AG04449 (cell line): ENCODE measurements at regions not wholly inside any gene's neighbourhood (a gene's known extent, or its start where the extent isn't known, plus 50 kb on each side); places are given as distances from the start of the nearest gene placed in this dataset.

ENCODE experiments used
- CTCF ChIA-PET: fragments of 350-600 bp; formaldehyde crosslinking; extraction: SDS; loops from one replicate; lab custom pipeline; 2021; ENCODE audit warnings: antibody characterized with exemption; lab: Yijun Ruan, JAX
- POLR2A ChIA-PET: fragments of 400-600, 350-600 bp; formaldehyde crosslinking; extraction: SDS; loops from one replicate; lab custom pipeline; 2020; ENCODE audit warnings: antibody characterized with exemption, inconsistent platforms; lab: Yijun Ruan, JAX
- DNase-seq: peaks from one replicate; pipeline ENCODE4 v3.0.0-alpha.2; 2010; ENCODE audit warnings: low read depth, low spot score
- H3K4me3 ChIP-seq: 2 replicates; pipeline ENCODE4 v1.5.1; 2011; ENCODE audit warnings: low read depth, mild to moderate bottlenecking, control low read depth, low read length
- CTCF ChIP-seq: IDR thresholded peaks from one replicate; pipeline ENCODE4 v1.5.1; 2011; ENCODE audit warnings: mild to moderate bottlenecking, moderate library complexity, low read length, control low read depth, inconsistent platforms; ENCODE audit not compliant: insufficient read depth; ENCODE audit errors: missing control alignments

- DNase-seq, result no peak
- ChIA-PET POLR2A (no interaction called here), CTCF (no interaction called here)
- TF ChIP-seq CTCF, result no peak
- H3K4me3 ChIP-seq, result no peak overlapping the region
These were observed 162.3 kb upstream of the ZSWIM2 start for GRCh38 chr2:187011206-187011832.

DNA sequence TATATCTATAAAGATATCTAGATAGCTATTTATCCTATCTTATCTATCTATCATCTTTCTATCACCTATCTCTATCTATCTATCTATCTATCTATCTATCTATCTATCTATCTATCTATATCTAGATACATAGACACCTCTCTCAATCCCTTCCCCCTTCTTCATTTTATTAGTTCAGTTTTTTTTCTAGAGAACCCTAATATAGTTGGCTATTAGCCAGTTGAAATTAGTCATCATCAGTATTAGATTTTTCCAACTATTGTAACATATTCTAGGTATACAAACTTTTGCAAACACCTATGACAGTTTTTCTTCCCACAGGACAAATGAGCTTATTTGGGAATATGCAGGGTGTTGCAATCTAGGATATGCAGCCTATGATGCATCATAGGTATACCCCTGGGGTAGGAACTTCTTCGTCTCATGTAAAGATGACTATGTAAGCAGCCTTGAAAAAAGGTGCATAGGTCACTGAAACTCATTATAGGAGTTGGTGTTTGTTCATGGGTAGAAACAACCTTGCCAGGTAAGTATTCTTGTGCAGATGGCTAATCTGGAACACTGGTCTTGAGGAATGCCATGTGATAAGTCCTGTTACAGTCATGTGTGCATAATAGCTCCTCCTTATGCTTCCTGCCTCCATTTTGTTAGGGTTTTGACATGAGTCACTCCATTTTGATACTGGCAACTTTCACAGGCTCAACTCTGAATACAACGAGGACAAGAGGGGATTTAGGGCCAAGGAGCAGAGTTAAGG, 160.7 kb upstream of the ZSWIM2 start:
- DNase-seq, result no peak
- no peak overlapping the region for H3K4me3 ChIP-seq
- no peak for TF ChIP-seq CTCF
- POLR2A ChIA-PET, result no interaction called here
- CTCF ChIA-PET, result no interaction called here

GRCh38 chr2:187008111-187008510, 159.1 kb upstream of the ZSWIM2 start:
- CTCF ChIA-PET, result no interaction called here
- TF ChIP-seq CTCF, result no peak
- H3K4me3 ChIP-seq, result no peak overlapping the region
- DNase-seq, result no peak
- POLR2A ChIA-PET, result no interaction called here

DNA sequence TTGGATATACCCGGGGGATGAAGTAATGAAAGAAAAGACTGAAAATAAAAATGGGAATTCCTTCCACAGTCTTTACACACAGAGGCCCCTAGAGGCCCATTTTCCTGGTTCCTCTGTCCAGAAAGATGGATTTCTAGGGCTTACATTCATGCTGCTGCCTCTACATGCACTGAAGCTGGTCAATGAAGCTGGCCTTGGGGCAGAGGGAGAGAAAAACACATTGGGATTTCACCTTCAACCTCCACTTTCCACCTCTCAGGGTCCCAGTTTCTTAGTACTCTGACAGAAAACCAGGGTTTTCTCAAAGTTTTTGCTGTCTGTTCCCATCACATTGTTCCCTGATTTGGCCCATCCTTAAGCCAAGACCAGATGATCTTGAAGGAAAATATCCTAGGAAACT, 154.6 kb upstream of the ZSWIM2 start:
- no peak for TF ChIP-seq CTCF
- CTCF ChIA-PET, result no interaction called here
- POLR2A ChIA-PET, result no interaction called here
- H3K4me3 ChIP-seq, result peak overlapping the region; percentile 29
- no peak for DNase-seq

- no peak for DNase-seq
- no peak for TF ChIP-seq CTCF
- CTCF ChIA-PET, result no interaction called here
- POLR2A ChIA-PET, result no interaction called here
- H3K4me3 ChIP-seq, result peak overlapping the region; percentile 32
These were observed 154.1 kb upstream of the ZSWIM2 start for GRCh38 chr2:187003038-187003554.

DNA sequence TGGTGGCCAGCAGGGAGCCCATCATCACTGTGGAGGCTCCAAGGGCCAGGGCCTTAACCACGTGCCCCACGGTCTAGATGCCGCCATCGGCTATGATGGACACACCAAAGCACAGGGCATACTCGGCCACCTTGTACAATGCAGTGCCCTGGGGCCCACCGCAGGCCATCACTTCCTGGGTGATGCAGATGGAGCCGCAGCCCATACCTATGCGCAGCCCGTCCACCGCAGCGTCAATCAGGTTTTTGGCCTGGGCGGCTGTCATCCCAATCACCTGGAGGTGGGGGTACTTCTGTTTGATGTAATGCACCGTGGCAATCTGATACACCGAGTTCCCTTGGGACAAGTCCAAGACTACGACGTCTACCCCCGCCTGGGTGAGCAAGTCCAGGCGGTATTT, 153.3 kb upstream of the ZSWIM2 start:
- TF ChIP-seq CTCF, result no peak
- ChIA-PET POLR2A (no interaction called here), CTCF (no interaction called here)
- no peak for DNase-seq
- no peak overlapping the region for H3K4me3 ChIP-seq
